OCI-LY7 (cell line): ENCODE measurements at regions not wholly inside any gene's neighbourhood (a gene's known extent, or its start where the extent isn't known, plus 50 kb on each side); places are given as distances from the start of the nearest gene placed in this dataset.

Experiments used
- CTCF ChIP-seq: fragments of 200-600 bp; sonication (generic); conservative IDR thresholded peaks from 2 replicates; pipeline ENCODE4 v1.5.1; 2014; ENCODE audit warnings: mild to moderate bottlenecking, antibody characterized with exemption, low read length, moderate library complexity, mixed read lengths
- EZH2phosphoT487 ChIP-seq: fragments of 200-600 bp; sonication (generic); IDR thresholded peaks from 2 replicates; pipeline ENCODE4 v1.6.1; 2018; ENCODE audit warnings: low read depth, borderline replicate concordance, mild to moderate bottlenecking, mixed run types, antibody characterized with exemption, low read length, moderate library complexity, mixed read lengths

GRCh38 chr4:81684352-81684751 lies 212.6 kb upstream of the RASGEF1B start:
- TF ChIP-seq CTCF, result no peak
- TF ChIP-seq EZH2phosphoT487, result no peak
